Bronchial epithelial cell (primary cell): ENCODE measurements at regions not wholly inside any gene's neighbourhood (a gene's known extent, or its start where the extent isn't known, plus 50 kb on each side); places are given as distances from the start of the nearest gene placed in this dataset.

Experiments used
- DNase-seq: peaks from one replicate; pipeline ENCODE4 v3.0.0-alpha.2; 2010; ENCODE audit warnings: low read depth
- FAIRE-seq: peaks from 2 replicates; lab custom pipeline; 2011; peaks lifted over from hg19 to GRCh38; lab: Jason Lieb, UNC
- H3K27me3 ChIP-seq: 2 replicates; pipeline ENCODE4 v1.5.1; 2011; ENCODE audit warnings: low read length; ENCODE audit not compliant: control insufficient read depth, insufficient read depth
- H3K36me3 ChIP-seq: 2 replicates; pipeline ENCODE4 v1.5.1; 2011; ENCODE audit warnings: low read length; ENCODE audit not compliant: control insufficient read depth, insufficient read depth
- H3K4me3 ChIP-seq: 2 replicates; pipeline ENCODE4 v1.5.1; 2011; ENCODE audit warnings: mild to moderate bottlenecking, low read depth, low read length, control low read depth
- CTCF ChIP-seq: IDR thresholded peaks from 2 replicates; pipeline ENCODE4 v1.5.1; 2011; ENCODE audit warnings: mild to moderate bottlenecking, moderate library complexity, low read length, control low read depth, inconsistent platforms; ENCODE audit not compliant: insufficient read depth, severe bottlenecking

DNA sequence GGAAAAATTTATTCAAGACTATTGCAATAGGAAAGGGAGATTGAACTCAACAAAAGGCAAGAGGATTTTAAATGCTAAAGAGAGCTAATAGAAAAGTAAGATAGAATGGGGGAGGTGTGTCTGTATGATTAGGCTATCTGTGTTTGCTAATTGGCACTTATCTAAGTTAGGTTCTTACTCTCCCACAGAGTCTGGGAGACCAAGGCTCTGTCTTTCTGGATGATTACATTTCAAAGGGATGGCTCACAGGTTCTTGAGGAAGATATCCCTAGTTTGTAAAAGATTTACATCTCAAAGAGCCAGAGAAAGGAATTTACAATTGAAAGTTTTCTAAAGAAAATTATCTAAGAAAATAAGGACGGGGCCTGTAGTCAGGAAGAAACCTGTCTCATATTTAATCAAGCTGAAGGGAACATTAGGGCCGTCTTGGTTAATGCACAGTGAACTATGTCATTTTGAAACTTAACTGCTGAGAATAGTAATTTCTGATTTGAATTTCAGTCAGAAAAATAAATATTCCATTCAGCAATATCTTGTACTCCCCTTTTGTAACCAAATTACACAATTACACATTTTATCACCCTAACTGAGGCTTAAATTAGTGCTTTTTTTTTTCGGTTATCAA, 75.8 kb downstream of the MAGEB10 start:
- no peak overlapping the region for H3K4me3 ChIP-seq
- H3K36me3 ChIP-seq = no peaks in the 10 kb centered on the region
- FAIRE-seq (no peak), DNase-seq (no peak)
- TF ChIP-seq CTCF = no peak
- no peaks in the 10 kb centered on the region for H3K27me3 ChIP-seq

GRCh38 chrX:27882695-27883094, 74.9 kb downstream of the MAGEB10 start:
- Histone ChIP-seq H3K4me3 (no peak overlapping the region), H3K36me3 (no peaks in the 10 kb centered on the region), H3K27me3 (no peaks in the 10 kb centered on the region)
- DNase-seq = no peak
- no peak for TF ChIP-seq CTCF
- FAIRE-seq = no peak

- Histone ChIP-seq H3K36me3 (no peaks in the 10 kb centered on the region), H3K4me3 (no peak overlapping the region), H3K27me3 (no peaks in the 10 kb centered on the region)
- FAIRE-seq (no peak), DNase-seq (no peak)
- TF ChIP-seq CTCF = no peak
Measured at GRCh38 chrX:27878862-27879261, 71.1 kb downstream of the MAGEB10 start.
